HCT116 (cell line): ENCODE measurements at regions not wholly inside any gene's neighbourhood (a gene's known extent, or its start where the extent isn't known, plus 50 kb on each side); places are given as distances from the start of the nearest gene placed in this dataset.

Experiments used
- ATAC-seq: fragments of 200-7000 bp; cut with Tn5 transposase; 2 replicates; pipeline ENCODE4 v1.9.1; 2020; ENCODE audit warnings: mild to moderate bottlenecking, moderate library complexity
- BruUV-seq: library from RNA; stranded (reverse); fragments of 400-500 nt; replicated peaks from 2 replicates; lab custom pipeline; 2021; lab: Mats Ljungman, UMichigan
- CTCF ChIA-PET: fragments of 300-600 bp; sonication (Branson Sonifier 250); formaldehyde crosslinking; loops from one replicate; lab custom pipeline; 2021; ENCODE audit warnings: antibody characterized with exemption; lab: Charles Lee
- POLR2A ChIA-PET: fragments of 300-600, 350-600 bp; sonication (Branson Sonifier 250); formaldehyde crosslinking; loops from one replicate; lab custom pipeline; 2021; ENCODE audit warnings: antibody characterized with exemption; lab: Charles Lee
- RAD21 ChIA-PET, 2 experiments: fragments of 300-600 bp; sonication (Branson Sonifier 250); formaldehyde crosslinking; loops; one replicate each; lab custom pipeline; 2023; ENCODE audit warnings: low total read pairs in 2 of 2; ENCODE audit not compliant: uncharacterized antibody in 2 of 2, unreplicated experiment in 2 of 2, low non-redundant PET in 1 of 2; lab: Charles Lee
- DNase-seq: peaks from one replicate; pipeline ENCODE4 v3.0.0-alpha.2; 2010; ENCODE audit warnings: low read depth, low spot score
- H2AFZ ChIP-seq: fragments of 200-600 bp; shearing (Covaris generic), sonication (generic); 2 replicates; pipeline ENCODE4 v1.6.1; 2017; ENCODE audit warnings: low read depth, mixed run types, mixed read lengths, antibody characterized with exemption, low read length; ENCODE audit not compliant: poor library complexity, severe bottlenecking
- H3K27ac ChIP-seq: 2 replicates; pipeline ENCODE4 v1.5.1; 2012; ENCODE audit warnings: low read depth, low read length
- H3K27me3 ChIP-seq: fragments of 200-600 bp; sonication (generic); 2 replicates; pipeline ENCODE4 v1.6.1; 2016; ENCODE audit warnings: mixed run types, low read length, mixed read lengths; ENCODE audit not compliant: insufficient read depth
- H3K36me3 ChIP-seq, 2 experiments: fragments of 200-500 bp in 1 of 2; fragments of 200-600 bp in 1 of 2; sonication (Bioruptor generic) in 1 of 2; sonication (generic) in 1 of 2; 2 replicates each; pipeline versions ENCODE4 v1.5.1 to v1.6.1; 2014 to 2016; ENCODE audit warnings: low read length in 2 of 2, inconsistent platforms in 1 of 2, mixed read lengths in 1 of 2, mixed run types in 1 of 2; ENCODE audit not compliant: insufficient read depth in 2 of 2, control insufficient read depth in 1 of 2
- H3K4me1 ChIP-seq, 2 experiments: fragments of 200-600 bp in 1 of 2; sonication (generic) in 1 of 2; 2 replicates each; pipeline versions ENCODE4 v1.5.1 to v1.6.1; 2012 to 2017; ENCODE audit warnings: low read length in 2 of 2, inconsistent platforms in 1 of 2, mild to moderate bottlenecking in 1 of 2, mixed read lengths in 1 of 2, mixed run types in 1 of 2, moderate library complexity in 1 of 2; ENCODE audit not compliant: insufficient read depth in 2 of 2, control insufficient read depth in 1 of 2
- H3K4me2 ChIP-seq: fragments of 200-600 bp; sonication (generic); 2 replicates; pipeline ENCODE4 v1.6.1; 2017; ENCODE audit warnings: mixed run types, low read length, mixed read lengths
- H3K4me3 ChIP-seq, 2 experiments: fragments of 200-600 bp in 1 of 2; sonication (generic) in 1 of 2; replicated peaks in 1 of 2; 2 replicates each; pipeline ENCODE4 v1.5.1; 2011 to 2016; ENCODE audit warnings: low read length in 2 of 2, control low read depth in 1 of 2, low read depth in 1 of 2, mild to moderate bottlenecking in 1 of 2, mixed read lengths in 1 of 2, mixed run types in 1 of 2
- H3K79me2 ChIP-seq: fragments of 200-600 bp; sonication (generic); 2 replicates; pipeline ENCODE4 v1.6.1; 2017; ENCODE audit warnings: mild to moderate bottlenecking, mixed run types, low read length, moderate library complexity, mixed read lengths; ENCODE audit not compliant: insufficient read depth
- H3K9ac ChIP-seq: fragments of 200-600 bp; sonication (generic); 2 replicates; pipeline ENCODE4 v1.6.1; 2016; ENCODE audit warnings: low read length, mixed read lengths
- H3K9me2 ChIP-seq: fragments of 200-600 bp; sonication (generic), shearing (Covaris generic); 2 replicates; pipeline ENCODE4 v1.6.1; 2017; ENCODE audit warnings: mixed run types, mild to moderate bottlenecking, moderate library complexity; ENCODE audit not compliant: insufficient read depth
- H3K9me3 ChIP-seq, 2 experiments: fragments of 200-500 bp in 1 of 2; fragments of 200-600 bp in 1 of 2; sonication (Bioruptor generic) in 1 of 2; sonication (generic) in 1 of 2; 2 replicates each; pipeline ENCODE4 v1.6.1; 2014 to 2017; ENCODE audit warnings: low read length in 2 of 2, mixed read lengths in 2 of 2, inconsistent platforms in 1 of 2, low read depth in 1 of 2, mild to moderate bottlenecking in 1 of 2, mixed run types in 1 of 2, moderate library complexity in 1 of 2; ENCODE audit not compliant: control insufficient read depth in 1 of 2, insufficient read depth in 1 of 2
- H4K20me1 ChIP-seq: fragments of 200-600 bp; sonication (generic), shearing (Covaris generic); 2 replicates; pipeline ENCODE4 v1.6.1; 2017; ENCODE audit warnings: mixed run types, mild to moderate bottlenecking, moderate library complexity; ENCODE audit not compliant: insufficient read depth
- ATF3 ChIP-seq: IDR thresholded peaks from 2 replicates; pipeline ENCODE4 v1.6.1; 2012
- CTCF ChIP-seq, 3 experiments: fragments of 200-600 bp in 1 of 3; sonication (generic) in 1 of 3; IDR thresholded peaks in 2 of 3; conservative IDR thresholded peaks in 1 of 3; 2 replicates each; pipeline ENCODE4 v1.5.1; 2012 to 2017; ENCODE audit warnings: low read depth in 2 of 3, low read length in 2 of 3, antibody characterized with exemption in 1 of 3, borderline replicate concordance in 1 of 3, control low read depth in 1 of 3, mild to moderate bottlenecking in 1 of 3, mixed read lengths in 1 of 3, mixed run types in 1 of 3, moderate library complexity in 1 of 3; ENCODE audit not compliant: insufficient read depth in 1 of 3
- EGR1 ChIP-seq: IDR thresholded peaks from 2 replicates; pipeline ENCODE4 v1.6.1; 2012; ENCODE audit warnings: low read depth
- FOSL1 ChIP-seq: IDR thresholded peaks from 2 replicates; pipeline ENCODE4 v1.6.1; 2012; ENCODE audit warnings: low read depth
- JUND ChIP-seq: IDR thresholded peaks from 2 replicates; pipeline ENCODE4 v1.6.1; 2012
- POLR2A ChIP-seq: IDR thresholded peaks from 2 replicates; pipeline ENCODE4 v1.7.0; 2011; ENCODE audit warnings: borderline replicate concordance; ENCODE audit not compliant: insufficient read depth, insufficient read length; ENCODE audit errors: extremely low read depth
- POLR2AphosphoS5 ChIP-seq: IDR thresholded peaks from 2 replicates; pipeline ENCODE4 v1.6.1; 2011; ENCODE audit warnings: mild to moderate bottlenecking, low read depth, low read length, moderate library complexity
- RAD21 ChIP-seq: IDR thresholded peaks from 2 replicates; pipeline ENCODE4 v1.6.1; 2012; ENCODE audit warnings: low read depth, mild to moderate bottlenecking
- REST ChIP-seq: IDR thresholded peaks from 2 replicates; pipeline ENCODE4 v1.6.1; 2012; ENCODE audit warnings: low read depth
- SP1 ChIP-seq: IDR thresholded peaks from 2 replicates; pipeline ENCODE4 v1.6.1; 2012; ENCODE audit warnings: low read depth
- TCF7L2 ChIP-seq: IDR thresholded peaks from 2 replicates; pipeline ENCODE4 v1.7.0; 2011; ENCODE audit warnings: borderline replicate concordance, inconsistent platforms; ENCODE audit not compliant: insufficient read depth, insufficient read length; ENCODE audit errors: extremely low read depth
- YY1 ChIP-seq: IDR thresholded peaks from 2 replicates; pipeline ENCODE4 v1.6.1; 2011; ENCODE audit warnings: low read length, low read depth, moderate library complexity, mild to moderate bottlenecking; ENCODE audit not compliant: insufficient replicate concordance; ENCODE audit errors: extremely low read depth
- ZBTB33 ChIP-seq: IDR thresholded peaks from 2 replicates; pipeline ENCODE4 v1.6.1; 2011; ENCODE audit warnings: mild to moderate bottlenecking, low read length, moderate library complexity; ENCODE audit not compliant: insufficient replicate concordance; ENCODE audit errors: extremely low read depth
- ZFX ChIP-seq: fragments of 450-650 bp; IDR thresholded peaks from 2 replicates; pipeline ENCODE4 v1.6.1; 2017
- ZNF274 ChIP-seq: fragments of 200-500 bp; sonication (Bioruptor generic); IDR thresholded peaks from 2 replicates; pipeline ENCODE4 v1.6.1; 2014; ENCODE audit warnings: mild to moderate bottlenecking, low read depth, low read length, inconsistent platforms
- intact Hi-C: fragments of 100-400 bp; cut with micrococcal nuclease; formaldehyde crosslinking; loops from 2 replicates; pipeline ENCODE4 v1.10.0; 2022

GRCh38 chr4:148849581-148849980, 407.4 kb upstream of the NR3C2 start:
- no TSS peak for BruUV-seq
- Histone ChIP-seq H3K27ac (no peak overlapping the region), H3K4me2 (no peak overlapping the region), H3K36me3 (no peaks in the 10 kb centered on the region), H3K79me2 (no peaks in the 10 kb centered on the region), H3K9me3 (no peaks in the 10 kb centered on the region), H2AFZ (no peak overlapping the region), H3K9ac (no peak overlapping the region), H4K20me1 (no peaks in the 10 kb centered on the region; the same call in 1 of the 2 replicates), H3K27me3 (no peaks in the 10 kb centered on the region), H3K4me3 (no peak overlapping the region), H3K4me1 (no peaks in the 10 kb centered on the region), H3K9me2 (no peaks in the 10 kb centered on the region)
- TF ChIP-seq ATF3 (no peak), RAD21 (no peak), POLR2A (no peak), ZNF274 (no peak), EGR1 (no peak), REST (no peak), CTCF (IDR thresholded peaks at IDR 0.05 in 2 of 3, conservative IDR thresholded peaks at IDR 0.05 in 1 of 3; ENCODE audit: borderline replicate concordance in 1 of 3, insufficient read depth in 1 of 3, low read depth in 2 of 3, low read length in 2 of 3) (no peak), TCF7L2 (no peak), ZBTB33 (no peak), ZFX (no peak), POLR2AphosphoS5 (no peak), YY1 (no peak), JUND (no peak), SP1 (no peak), FOSL1 (no peak)
- ChIA-PET CTCF (no interaction called here), RAD21 (no interaction called here), POLR2A (no interaction called here)
- intact Hi-C loops, result no loop called here
- ATAC-seq (no peak), DNase-seq (no peak)
